HCT116 (cell line): ENCODE measurements at regions not wholly inside any gene's neighbourhood (a gene's known extent, or its start where the extent isn't known, plus 50 kb on each side); places are given as distances from the start of the nearest gene placed in this dataset.

ENCODE experiments used
- ATAC-seq: fragments of 200-7000 bp; cut with Tn5 transposase; 2 replicates; pipeline ENCODE4 v1.9.1; 2020; ENCODE audit warnings: mild to moderate bottlenecking, moderate library complexity
- BruUV-seq: library from RNA; stranded (reverse); fragments of 400-500 nt; replicated peaks from 2 replicates; lab custom pipeline; 2021; lab: Mats Ljungman, UMichigan
- CTCF ChIA-PET: fragments of 300-600 bp; sonication (Branson Sonifier 250); formaldehyde crosslinking; loops from one replicate; lab custom pipeline; 2021; ENCODE audit warnings: antibody characterized with exemption; lab: Charles Lee
- POLR2A ChIA-PET: fragments of 300-600, 350-600 bp; sonication (Branson Sonifier 250); formaldehyde crosslinking; loops from one replicate; lab custom pipeline; 2021; ENCODE audit warnings: antibody characterized with exemption; lab: Charles Lee
- RAD21 ChIA-PET, 2 experiments: fragments of 300-600 bp; sonication (Branson Sonifier 250); formaldehyde crosslinking; loops; one replicate each; lab custom pipeline; 2023; ENCODE audit warnings: low total read pairs in 2 of 2; ENCODE audit not compliant: uncharacterized antibody in 2 of 2, unreplicated experiment in 2 of 2, low non-redundant PET in 1 of 2; lab: Charles Lee
- DNase-seq: peaks from one replicate; pipeline ENCODE4 v3.0.0-alpha.2; 2010; ENCODE audit warnings: low read depth, low spot score
- H2AFZ ChIP-seq: fragments of 200-600 bp; shearing (Covaris generic), sonication (generic); 2 replicates; pipeline ENCODE4 v1.6.1; 2017; ENCODE audit warnings: low read depth, mixed run types, mixed read lengths, antibody characterized with exemption, low read length; ENCODE audit not compliant: poor library complexity, severe bottlenecking
- H3K27ac ChIP-seq: 2 replicates; pipeline ENCODE4 v1.5.1; 2012; ENCODE audit warnings: low read depth, low read length
- H3K27me3 ChIP-seq: fragments of 200-600 bp; sonication (generic); 2 replicates; pipeline ENCODE4 v1.6.1; 2016; ENCODE audit warnings: mixed run types, low read length, mixed read lengths; ENCODE audit not compliant: insufficient read depth
- H3K36me3 ChIP-seq, 2 experiments: fragments of 200-500 bp in 1 of 2; fragments of 200-600 bp in 1 of 2; sonication (Bioruptor generic) in 1 of 2; sonication (generic) in 1 of 2; 2 replicates each; pipeline versions ENCODE4 v1.5.1 to v1.6.1; 2014 to 2016; ENCODE audit warnings: low read length in 2 of 2, inconsistent platforms in 1 of 2, mixed read lengths in 1 of 2, mixed run types in 1 of 2; ENCODE audit not compliant: insufficient read depth in 2 of 2, control insufficient read depth in 1 of 2
- H3K4me1 ChIP-seq, 2 experiments: fragments of 200-600 bp in 1 of 2; sonication (generic) in 1 of 2; 2 replicates each; pipeline versions ENCODE4 v1.5.1 to v1.6.1; 2012 to 2017; ENCODE audit warnings: low read length in 2 of 2, inconsistent platforms in 1 of 2, mild to moderate bottlenecking in 1 of 2, mixed read lengths in 1 of 2, mixed run types in 1 of 2, moderate library complexity in 1 of 2; ENCODE audit not compliant: insufficient read depth in 2 of 2, control insufficient read depth in 1 of 2
- H3K4me2 ChIP-seq: fragments of 200-600 bp; sonication (generic); 2 replicates; pipeline ENCODE4 v1.6.1; 2017; ENCODE audit warnings: mixed run types, low read length, mixed read lengths
- H3K4me3 ChIP-seq, 2 experiments: fragments of 200-600 bp in 1 of 2; sonication (generic) in 1 of 2; replicated peaks in 1 of 2; 2 replicates each; pipeline ENCODE4 v1.5.1; 2011 to 2016; ENCODE audit warnings: low read length in 2 of 2, control low read depth in 1 of 2, low read depth in 1 of 2, mild to moderate bottlenecking in 1 of 2, mixed read lengths in 1 of 2, mixed run types in 1 of 2
- H3K79me2 ChIP-seq: fragments of 200-600 bp; sonication (generic); 2 replicates; pipeline ENCODE4 v1.6.1; 2017; ENCODE audit warnings: mild to moderate bottlenecking, mixed run types, low read length, moderate library complexity, mixed read lengths; ENCODE audit not compliant: insufficient read depth
- H3K9ac ChIP-seq: fragments of 200-600 bp; sonication (generic); 2 replicates; pipeline ENCODE4 v1.6.1; 2016; ENCODE audit warnings: low read length, mixed read lengths
- H3K9me2 ChIP-seq: fragments of 200-600 bp; sonication (generic), shearing (Covaris generic); 2 replicates; pipeline ENCODE4 v1.6.1; 2017; ENCODE audit warnings: mixed run types, mild to moderate bottlenecking, moderate library complexity; ENCODE audit not compliant: insufficient read depth
- H3K9me3 ChIP-seq, 2 experiments: fragments of 200-500 bp in 1 of 2; fragments of 200-600 bp in 1 of 2; sonication (Bioruptor generic) in 1 of 2; sonication (generic) in 1 of 2; 2 replicates each; pipeline ENCODE4 v1.6.1; 2014 to 2017; ENCODE audit warnings: low read length in 2 of 2, mixed read lengths in 2 of 2, inconsistent platforms in 1 of 2, low read depth in 1 of 2, mild to moderate bottlenecking in 1 of 2, mixed run types in 1 of 2, moderate library complexity in 1 of 2; ENCODE audit not compliant: control insufficient read depth in 1 of 2, insufficient read depth in 1 of 2
- H4K20me1 ChIP-seq: fragments of 200-600 bp; sonication (generic), shearing (Covaris generic); 2 replicates; pipeline ENCODE4 v1.6.1; 2017; ENCODE audit warnings: mixed run types, mild to moderate bottlenecking, moderate library complexity; ENCODE audit not compliant: insufficient read depth
- EZH2 ChIP-seq: fragments of 200-600 bp; sonication (generic); IDR thresholded peaks from 2 replicates; pipeline ENCODE4 v1.6.1; 2017; ENCODE audit warnings: antibody characterized with exemption, mixed run types
- JUND ChIP-seq: IDR thresholded peaks from 2 replicates; pipeline ENCODE4 v1.6.1; 2012
- POLR2A ChIP-seq: IDR thresholded peaks from 2 replicates; pipeline ENCODE4 v1.7.0; 2011; ENCODE audit warnings: borderline replicate concordance; ENCODE audit not compliant: insufficient read depth, insufficient read length; ENCODE audit errors: extremely low read depth
- RAD21 ChIP-seq: IDR thresholded peaks from 2 replicates; pipeline ENCODE4 v1.6.1; 2012; ENCODE audit warnings: low read depth, mild to moderate bottlenecking
- SRF ChIP-seq: IDR thresholded peaks from 2 replicates; pipeline ENCODE4 v1.6.1; 2012; ENCODE audit warnings: low read depth
- TCF7L2 ChIP-seq: IDR thresholded peaks from 2 replicates; pipeline ENCODE4 v1.7.0; 2011; ENCODE audit warnings: borderline replicate concordance, inconsistent platforms; ENCODE audit not compliant: insufficient read depth, insufficient read length; ENCODE audit errors: extremely low read depth
- YY1 ChIP-seq: IDR thresholded peaks from 2 replicates; pipeline ENCODE4 v1.6.1; 2011; ENCODE audit warnings: low read length, low read depth, moderate library complexity, mild to moderate bottlenecking; ENCODE audit not compliant: insufficient replicate concordance; ENCODE audit errors: extremely low read depth
- ZBTB33 ChIP-seq: IDR thresholded peaks from 2 replicates; pipeline ENCODE4 v1.6.1; 2011; ENCODE audit warnings: mild to moderate bottlenecking, low read length, moderate library complexity; ENCODE audit not compliant: insufficient replicate concordance; ENCODE audit errors: extremely low read depth
- ZNF274 ChIP-seq: fragments of 200-500 bp; sonication (Bioruptor generic); IDR thresholded peaks from 2 replicates; pipeline ENCODE4 v1.6.1; 2014; ENCODE audit warnings: mild to moderate bottlenecking, low read depth, low read length, inconsistent platforms
- intact Hi-C: fragments of 100-400 bp; cut with micrococcal nuclease; formaldehyde crosslinking; loops from 2 replicates; pipeline ENCODE4 v1.10.0; 2022
- TF ChIP-seq, protein P1 (sequence below), 3 experiments: fragments of 200-600 bp in 1 of 3; sonication (generic) in 1 of 3; IDR thresholded peaks in 2 of 3; conservative IDR thresholded peaks in 1 of 3; 2 replicates each; pipeline ENCODE4 v1.5.1; 2012 to 2017; ENCODE audit warnings: low read depth in 2 of 3, low read length in 2 of 3, antibody characterized with exemption in 1 of 3, borderline replicate concordance in 1 of 3, control low read depth in 1 of 3, mild to moderate bottlenecking in 1 of 3, mixed read lengths in 1 of 3, mixed run types in 1 of 3, moderate library complexity in 1 of 3; ENCODE audit not compliant: insufficient read depth in 1 of 3
- TF ChIP-seq, protein P2 (sequence below): IDR thresholded peaks from 2 replicates; pipeline ENCODE4 v1.6.1; 2012

DNA sequence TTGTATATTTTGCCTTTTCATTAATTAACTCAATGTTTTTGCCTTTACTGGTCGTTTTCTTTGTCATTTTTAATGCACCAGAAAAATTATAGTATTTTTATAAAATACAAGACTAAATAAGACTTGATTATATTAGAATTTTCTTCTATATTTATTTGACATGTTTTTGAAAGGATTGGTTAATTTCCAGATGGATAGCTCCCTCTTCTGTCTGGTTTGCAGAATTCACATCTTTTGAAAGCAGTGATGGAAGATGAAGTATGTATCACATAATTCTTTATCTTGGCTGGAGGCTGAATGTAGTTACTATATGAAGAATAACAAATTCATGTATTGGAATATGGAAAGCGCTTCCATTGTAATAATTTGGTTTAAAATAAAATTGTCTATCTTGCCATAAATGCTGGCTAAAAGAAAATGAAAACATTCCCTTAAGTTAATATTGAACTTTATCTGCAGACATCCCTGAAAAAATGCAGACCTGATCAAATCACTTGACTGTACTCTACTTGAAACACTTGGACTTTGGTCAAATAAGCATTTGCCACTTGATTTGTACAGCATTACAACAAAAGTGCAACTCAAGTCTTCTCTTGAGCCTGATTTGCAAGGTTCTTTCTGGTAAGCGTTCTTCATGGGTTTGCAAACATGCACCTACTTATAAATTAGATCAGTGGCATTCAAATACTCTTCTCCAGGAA is 86.3 kb upstream of the EFEMP1 start:
- no peak overlapping the region for H3K9ac ChIP-seq
- H3K36me3 ChIP-seq: no peaks in the 10 kb centered on the region
- no peak overlapping the region for H3K27ac ChIP-seq
- H3K9me3 ChIP-seq: no peaks in the 10 kb centered on the region
- ATAC-seq (peak; percentile 47; the same call in 1 of the 2 replicates), DNase-seq (peak; percentile 26)
- H3K4me1 ChIP-seq: no peaks in the 10 kb centered on the region
- no peak overlapping the region for H3K4me3 ChIP-seq
- CTCF ChIA-PET: interaction anchor here (0.8 to 2.2 kb wide), 5 partner anchors 10 to 292 kb away, joined by 4 to 20 read pairs (median 4); no protein-coding TSS in a partner anchor
- TF ChIP-seq RAD21 (peak; percentile 79), TCF7L2 (no peak)
- TF ChIP-seq, protein P1, sequence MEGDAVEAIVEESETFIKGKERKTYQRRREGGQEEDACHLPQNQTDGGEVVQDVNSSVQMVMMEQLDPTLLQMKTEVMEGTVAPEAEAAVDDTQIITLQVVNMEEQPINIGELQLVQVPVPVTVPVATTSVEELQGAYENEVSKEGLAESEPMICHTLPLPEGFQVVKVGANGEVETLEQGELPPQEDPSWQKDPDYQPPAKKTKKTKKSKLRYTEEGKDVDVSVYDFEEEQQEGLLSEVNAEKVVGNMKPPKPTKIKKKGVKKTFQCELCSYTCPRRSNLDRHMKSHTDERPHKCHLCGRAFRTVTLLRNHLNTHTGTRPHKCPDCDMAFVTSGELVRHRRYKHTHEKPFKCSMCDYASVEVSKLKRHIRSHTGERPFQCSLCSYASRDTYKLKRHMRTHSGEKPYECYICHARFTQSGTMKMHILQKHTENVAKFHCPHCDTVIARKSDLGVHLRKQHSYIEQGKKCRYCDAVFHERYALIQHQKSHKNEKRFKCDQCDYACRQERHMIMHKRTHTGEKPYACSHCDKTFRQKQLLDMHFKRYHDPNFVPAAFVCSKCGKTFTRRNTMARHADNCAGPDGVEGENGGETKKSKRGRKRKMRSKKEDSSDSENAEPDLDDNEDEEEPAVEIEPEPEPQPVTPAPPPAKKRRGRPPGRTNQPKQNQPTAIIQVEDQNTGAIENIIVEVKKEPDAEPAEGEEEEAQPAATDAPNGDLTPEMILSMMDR (IDR thresholded peaks at IDR 0.05 in 2 of 3, conservative IDR thresholded peaks at IDR 0.05 in 1 of 3; ENCODE audit: borderline replicate concordance in 1 of 3, insufficient read depth in 1 of 3, low read depth in 2 of 3, low read length in 2 of 3): peak; percentile 55 to 69 (median 58); a peak in 5 of 6 replicates
- TF ChIP-seq, all 23 proteins: peak for 2
- Histone ChIP-seq H3K4me2 (no peak overlapping the region), H3K79me2 (no peaks in the 10 kb centered on the region), H2AFZ (no peak overlapping the region), H4K20me1 (no peaks in the 10 kb centered on the region), H3K27me3 (no peaks in the 10 kb centered on the region), H3K9me2 (no peaks in the 10 kb centered on the region)
- ChIA-PET POLR2A (interaction anchor here (1.0 kb wide), 1 partner anchor 11 kb away, joined by 3 read pairs; no protein-coding TSS in a partner anchor), RAD21 (no interaction called here)
- intact Hi-C loops: loop anchor here (1.0 to 5.0 kb wide), 3 partner anchors 122 to 292 kb away; no protein-coding TSS in a partner anchor
- no TSS peak for BruUV-seq

GRCh38 chr2:56011624-56012023 is 88.0 kb upstream of the EFEMP1 start:
- RAD21 ChIA-PET: no interaction called here
- no peak overlapping the region for H3K27ac ChIP-seq
- no peak overlapping the region for H3K4me2 ChIP-seq
- no TSS peak for BruUV-seq
- no peak for DNase-seq
- no peak overlapping the region for H2AFZ ChIP-seq
- no peak overlapping the region for H3K9ac ChIP-seq
- CTCF ChIA-PET: interaction anchor here (1.2 to 2.2 kb wide), 2 partner anchors 240 kb away, joined by 3 to 20 read pairs; no protein-coding TSS in a partner anchor
- no peaks in the 10 kb centered on the region for H3K9me3 ChIP-seq
- no peaks in the 10 kb centered on the region for H3K27me3 ChIP-seq
- H3K9me2 ChIP-seq: no peaks in the 10 kb centered on the region
- no peak for ATAC-seq
- POLR2A ChIA-PET: no interaction called here
- H4K20me1 ChIP-seq: no peaks in the 10 kb centered on the region
- intact Hi-C loops: no loop called here
- no peaks in the 10 kb centered on the region for H3K4me1 ChIP-seq
- no peaks in the 10 kb centered on the region for H3K36me3 ChIP-seq
- H3K4me3 ChIP-seq: no peak overlapping the region
- no peaks in the 10 kb centered on the region for H3K79me2 ChIP-seq
- no peak for TF ChIP-seq TCF7L2
- no peak for TF ChIP-seq RAD21
- no peak for TF ChIP-seq POLR2A
- TF ChIP-seq JUND: no peak
- TF ChIP-seq EZH2: no peak
- TF ChIP-seq ZNF274: no peak
- TF ChIP-seq, protein P2, sequence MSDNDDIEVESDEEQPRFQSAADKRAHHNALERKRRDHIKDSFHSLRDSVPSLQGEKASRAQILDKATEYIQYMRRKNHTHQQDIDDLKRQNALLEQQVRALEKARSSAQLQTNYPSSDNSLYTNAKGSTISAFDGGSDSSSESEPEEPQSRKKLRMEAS: no peak
- TF ChIP-seq ZBTB33: no peak
- TF ChIP-seq SRF: no peak
- no peak for TF ChIP-seq YY1
